A549 (cell line): ENCODE measurements at regions not wholly inside any gene's neighbourhood (a gene's known extent, or its start where the extent isn't known, plus 50 kb on each side); places are given as distances from the start of the nearest gene placed in this dataset.
A peak's percentile ranks its signal among the peaks of the same experiment; 100 is the strongest.

Experiments used
- ATAC-seq, 2 experiments: fragments of 200-7000 bp in 1 of 2; fragments of >200 bp in 1 of 2; cut with Nextera tagmentation in 1 of 2; cut with Tn5 transposase in 1 of 2; 3 replicates each; pipeline versions ENCODE4 v1.8.0 to v1.9.1; 2018 to 2020; ENCODE audit warnings: mild to moderate bottlenecking in 1 of 2, moderate library complexity in 1 of 2
- CTCF ChIA-PET: fragments of 300-600 bp; sonication (Branson Sonifier 250); formaldehyde crosslinking; extraction: SDS; loops from one replicate; lab custom pipeline; 2021; ENCODE audit warnings: antibody characterized with exemption, inconsistent platforms; lab: Yijun Ruan, JAX
- POLR2A ChIA-PET: fragments of 350-600 bp; formaldehyde crosslinking; extraction: SDS; loops from one replicate; lab custom pipeline; 2021; ENCODE audit warnings: antibody characterized with exemption, inconsistent platforms; lab: Yijun Ruan, JAX
- DNase-seq, 2 experiments: peaks; one replicate each; pipeline versions ENCODE4 v3.0.0 to v3.0.0-alpha.2; 2011 to 2016; ENCODE audit warnings: low read depth in 1 of 2, low spot score in 1 of 2
- FAIRE-seq: peaks from 2 replicates; lab custom pipeline; 2011; peaks lifted over from hg19 to GRCh38; lab: Jason Lieb, UNC
- H3K27ac ChIP-seq, 2 experiments: fragments of >200 bp; sonication (Bioruptor Twin); formaldehyde crosslinking; 3 replicates each; pipeline ENCODE4 v1.5.1; 2016 to 2017
- H3K4me1 ChIP-seq: fragments of >200 bp; sonication (Bioruptor Twin); formaldehyde crosslinking; 3 replicates; pipeline ENCODE4 v1.6.1; 2016
- H3K4me2 ChIP-seq: fragments of >200 bp; sonication (Bioruptor Twin); formaldehyde crosslinking; 3 replicates; pipeline ENCODE4 v1.6.1; 2016
- H3K4me3 ChIP-seq: fragments of >200 bp; sonication (Bioruptor Twin); formaldehyde crosslinking; 3 replicates; pipeline ENCODE4 v1.5.1; 2016
- H3K9me3 ChIP-seq: fragments of >200 bp; sonication (Bioruptor Twin); formaldehyde crosslinking; 3 replicates; pipeline ENCODE4 v1.6.1; 2016
- CBX2 ChIP-seq: fragments of 200-600 bp; sonication (generic); IDR thresholded peaks from 2 replicates; pipeline ENCODE4 v1.6.1; 2016; ENCODE audit warnings: low read depth, mild to moderate bottlenecking, borderline replicate concordance
- CBX8 ChIP-seq: fragments of 200-600 bp; sonication (generic); IDR thresholded peaks from 2 replicates; pipeline ENCODE4 v1.6.1; 2016
- ESRRA ChIP-seq: fragments of 150-350 bp; IDR thresholded peaks from 2 replicates; pipeline ENCODE4 v1.6.1; 2014; ENCODE audit warnings: mild to moderate bottlenecking, low read length, borderline replicate concordance
- FOSL2 ChIP-seq, 2 experiments: fragments of 450-650 bp in 1 of 2; fragments of >200 bp in 1 of 2; sonication (Bioruptor Twin) in 1 of 2; formaldehyde crosslinking; IDR thresholded peaks; 2 replicates each; pipeline versions ENCODE4 v1.5.0 to v1.6.1; 2016 to 2020; ENCODE audit warnings: mild to moderate bottlenecking in 1 of 2, moderate library complexity in 1 of 2
- GATA3 ChIP-seq: IDR thresholded peaks from 2 replicates; pipeline ENCODE4 v1.6.1; 2012; ENCODE audit warnings: borderline replicate concordance
- HDAC2 ChIP-seq: fragments of 200-600 bp; sonication (generic); IDR thresholded peaks from 2 replicates; pipeline ENCODE4 v1.6.1; 2016
- HOXB5 ChIP-seq: fragments of 250-450 bp; sonication (Bioruptor Pico); IDR thresholded peaks from 2 replicates; pipeline ENCODE4 v1.5.0; 2020; ENCODE audit warnings: mild to moderate bottlenecking, moderate library complexity
- JUNB ChIP-seq: fragments of >200 bp; sonication (Bioruptor Twin); formaldehyde crosslinking; IDR thresholded peaks from 2 replicates; pipeline ENCODE4 v1.6.1; 2016
- KDM1A ChIP-seq: fragments of 200-600 bp; sonication (generic); IDR thresholded peaks from 2 replicates; pipeline ENCODE4 v1.6.1; 2016; ENCODE audit warnings: low read depth, mild to moderate bottlenecking
- MAFK ChIP-seq: fragments of 450-650 bp; IDR thresholded peaks from 2 replicates; pipeline ENCODE4 v1.6.1; 2014; ENCODE audit not compliant: partially characterized antibody
- NFE2L2 ChIP-seq: fragments of 150-350 bp; conservative IDR thresholded peaks from 2 replicates; pipeline ENCODE4 v1.6.1; 2014; ENCODE audit warnings: low read length
- RAD21 ChIP-seq, 2 experiments: fragments of >200 bp in 1 of 2; sonication (Bioruptor Twin) in 1 of 2; formaldehyde crosslinking in 1 of 2; IDR thresholded peaks in 1 of 2; conservative IDR thresholded peaks in 1 of 2; 2 replicates in 1 of 2; 3 replicates in 1 of 2; pipeline ENCODE4 v1.6.1; 2012 to 2018; ENCODE audit warnings: inconsistent platforms in 1 of 2
- RNF2 ChIP-seq: fragments of 200-600 bp; sonication (generic); IDR thresholded peaks from 2 replicates; pipeline ENCODE4 v1.6.1; 2016; ENCODE audit warnings: low read depth, mild to moderate bottlenecking, antibody characterized with exemption, moderate library complexity, borderline replicate concordance
- TFCP2L1 ChIP-seq: fragments of 250-450 bp; sonication (Bioruptor Pico); IDR thresholded peaks from 2 replicates; pipeline ENCODE4 v1.5.0; 2021; ENCODE audit warnings: mild to moderate bottlenecking
- USF2 ChIP-seq: fragments of 450-650 bp; IDR thresholded peaks from 2 replicates; pipeline ENCODE4 v1.6.1; 2014; ENCODE audit warnings: antibody characterized with exemption
- ZC3H11A ChIP-seq: fragments of 450-650 bp; IDR thresholded peaks from 2 replicates; pipeline ENCODE4 v1.6.1; 2014; ENCODE audit warnings: antibody characterized with exemption, mild to moderate bottlenecking
- WGBS: methylation state at CpG from one replicate; pipeline ENCODE4 v1.1.6; 2017; ENCODE audit errors: missing lambda C conversion rate; 5-methylcytosine and 5-hydroxymethylcytosine counted together
- TF ChIP-seq, protein P1 (sequence below): fragments of >200 bp; sonication (Bioruptor Twin); formaldehyde crosslinking; IDR thresholded peaks from 3 replicates; pipeline ENCODE4 v1.6.1; 2016
- TF ChIP-seq, protein P2 (sequence below): fragments of 200-600 bp; sonication (generic); IDR thresholded peaks from 2 replicates; pipeline ENCODE4 v1.6.1; 2016; ENCODE audit warnings: antibody characterized with exemption, mild to moderate bottlenecking, moderate library complexity

- FAIRE-seq = peak; percentile 13
- TF ChIP-seq KDM1A (no peak), RAD21 (conservative IDR thresholded peaks at IDR 0.05 in 1 of 2, IDR thresholded peaks at IDR 0.05 in 1 of 2) (no peak), MAFK (peak; percentile 39), HDAC2 (no peak)
- TF ChIP-seq, protein P1, sequence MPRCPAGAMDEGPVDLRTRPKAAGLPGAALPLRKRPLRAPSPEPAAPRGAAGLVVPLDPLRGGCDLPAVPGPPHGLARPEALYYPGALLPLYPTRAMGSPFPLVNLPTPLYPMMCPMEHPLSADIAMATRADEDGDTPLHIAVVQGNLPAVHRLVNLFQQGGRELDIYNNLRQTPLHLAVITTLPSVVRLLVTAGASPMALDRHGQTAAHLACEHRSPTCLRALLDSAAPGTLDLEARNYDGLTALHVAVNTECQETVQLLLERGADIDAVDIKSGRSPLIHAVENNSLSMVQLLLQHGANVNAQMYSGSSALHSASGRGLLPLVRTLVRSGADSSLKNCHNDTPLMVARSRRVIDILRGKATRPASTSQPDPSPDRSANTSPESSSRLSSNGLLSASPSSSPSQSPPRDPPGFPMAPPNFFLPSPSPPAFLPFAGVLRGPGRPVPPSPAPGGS = no peak
- Histone ChIP-seq H3K4me1 (0 out of 3 replicates have a peak, but pooled peaks cover 3% of the 10 kb centered on the region), H3K4me2 (no peak overlapping the region), H3K9me3 (no peaks in the 10 kb centered on the region), H3K4me3 (no peak overlapping the region), H3K27ac (no peak overlapping the region)
- no peak for ATAC-seq
- POLR2A ChIA-PET = no interaction called here
- WGBS = 70% methylated on average over 9 of the region's 9 CpGs
- no peak for DNase-seq
- CTCF ChIA-PET = interaction anchor here (0.9 to 3.6 kb wide), 4 partner anchors 16 to 205 kb away, joined by 3 to 20 read pairs (median 5); no protein-coding TSS in a partner anchor
Measured at GRCh38 chr15:29945943-29946596, 123.8 kb upstream of the TJP1 start.

DNA sequence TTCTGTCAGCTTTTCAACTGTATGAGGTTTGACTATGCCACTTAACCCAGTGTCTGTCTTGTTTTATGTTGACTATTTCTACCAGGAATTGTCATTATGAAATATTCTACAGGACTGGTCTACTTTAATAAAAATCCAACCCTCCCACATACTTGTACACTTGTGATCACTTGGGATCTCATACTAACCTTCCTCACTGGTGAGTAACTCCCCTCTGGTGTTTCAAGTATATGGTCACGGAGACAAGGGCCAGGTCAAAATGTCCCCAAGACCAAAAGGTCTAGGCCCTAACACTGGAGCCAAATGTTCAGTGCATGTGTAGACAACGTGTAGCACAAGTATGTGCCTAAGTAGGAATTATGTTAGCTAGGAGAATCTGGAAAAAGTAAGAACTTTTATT is 122.7 kb upstream of the TJP1 start:
- 85% methylated on average over 2 of the region's 2 CpGs for WGBS
- TF ChIP-seq, protein P2, sequence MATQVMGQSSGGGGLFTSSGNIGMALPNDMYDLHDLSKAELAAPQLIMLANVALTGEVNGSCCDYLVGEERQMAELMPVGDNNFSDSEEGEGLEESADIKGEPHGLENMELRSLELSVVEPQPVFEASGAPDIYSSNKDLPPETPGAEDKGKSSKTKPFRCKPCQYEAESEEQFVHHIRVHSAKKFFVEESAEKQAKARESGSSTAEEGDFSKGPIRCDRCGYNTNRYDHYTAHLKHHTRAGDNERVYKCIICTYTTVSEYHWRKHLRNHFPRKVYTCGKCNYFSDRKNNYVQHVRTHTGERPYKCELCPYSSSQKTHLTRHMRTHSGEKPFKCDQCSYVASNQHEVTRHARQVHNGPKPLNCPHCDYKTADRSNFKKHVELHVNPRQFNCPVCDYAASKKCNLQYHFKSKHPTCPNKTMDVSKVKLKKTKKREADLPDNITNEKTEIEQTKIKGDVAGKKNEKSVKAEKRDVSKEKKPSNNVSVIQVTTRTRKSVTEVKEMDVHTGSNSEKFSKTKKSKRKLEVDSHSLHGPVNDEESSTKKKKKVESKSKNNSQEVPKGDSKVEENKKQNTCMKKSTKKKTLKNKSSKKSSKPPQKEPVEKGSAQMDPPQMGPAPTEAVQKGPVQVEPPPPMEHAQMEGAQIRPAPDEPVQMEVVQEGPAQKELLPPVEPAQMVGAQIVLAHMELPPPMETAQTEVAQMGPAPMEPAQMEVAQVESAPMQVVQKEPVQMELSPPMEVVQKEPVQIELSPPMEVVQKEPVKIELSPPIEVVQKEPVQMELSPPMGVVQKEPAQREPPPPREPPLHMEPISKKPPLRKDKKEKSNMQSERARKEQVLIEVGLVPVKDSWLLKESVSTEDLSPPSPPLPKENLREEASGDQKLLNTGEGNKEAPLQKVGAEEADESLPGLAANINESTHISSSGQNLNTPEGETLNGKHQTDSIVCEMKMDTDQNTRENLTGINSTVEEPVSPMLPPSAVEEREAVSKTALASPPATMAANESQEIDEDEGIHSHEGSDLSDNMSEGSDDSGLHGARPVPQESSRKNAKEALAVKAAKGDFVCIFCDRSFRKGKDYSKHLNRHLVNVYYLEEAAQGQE = no peak
- TF ChIP-seq CBX8 = no peak
- no peak for TF ChIP-seq RNF2
- TF ChIP-seq FOSL2 (IDR thresholded peaks at IDR 0.05) = no peak
- TF ChIP-seq FOSL2 (CRISPR knock-in tag; IDR thresholded peaks at IDR 0.05) = no peak
- TF ChIP-seq, all 56 proteins: peak for 0
- ChIA-PET CTCF (interaction anchor here (0.8 to 3.6 kb wide), 6 partner anchors 12 to 197 kb away, joined by 3 to 20 read pairs (median 3); no protein-coding TSS in a partner anchor), POLR2A (interaction anchor here (0.6 kb wide), 1 partner anchor 130 kb away, joined by 5 read pairs; no protein-coding TSS in a partner anchor)
- H3K9me3 ChIP-seq = no peaks in the 10 kb centered on the region
- peak; percentile 13 for FAIRE-seq
- no peak overlapping the region for H3K4me2 ChIP-seq
- 0 out of 3 replicates have a peak, but pooled peaks cover 3% of the 10 kb centered on the region for H3K4me1 ChIP-seq
- H3K27ac ChIP-seq = no peak overlapping the region
- H3K4me3 ChIP-seq = no peak overlapping the region
- ATAC-seq = no peak
- DNase-seq = no peak

DNA sequence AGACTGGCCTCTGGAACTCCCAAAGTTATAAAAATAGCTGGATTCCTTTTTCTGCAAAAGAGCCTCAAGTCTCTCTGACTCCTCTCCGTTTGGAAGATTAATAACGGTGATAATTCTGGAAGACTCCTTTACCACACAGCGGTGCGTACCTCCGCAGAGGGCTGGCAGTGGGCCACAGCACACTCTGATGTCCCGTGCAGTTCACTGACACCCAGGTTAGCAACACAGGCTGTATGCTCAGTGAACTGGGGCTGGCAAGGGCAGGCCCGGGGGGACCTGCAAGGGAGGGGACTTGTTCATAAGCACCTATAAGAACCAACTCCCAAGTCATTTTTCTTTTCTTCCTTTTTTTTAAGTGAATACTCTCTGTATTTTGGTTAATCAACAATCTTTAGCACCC is 120.3 kb upstream of the TJP1 start:
- Histone ChIP-seq H3K9me3 (no peaks in the 10 kb centered on the region), H3K4me2 (no peak overlapping the region), H3K4me1 (peaks cover 24% of the 10 kb centered on the region), H3K27ac (no peak overlapping the region), H3K4me3 (no peak overlapping the region)
- FAIRE-seq (no peak), ATAC-seq (no peak), DNase-seq (no peak)
- POLR2A ChIA-PET = interaction anchor here (0.7 kb wide), 1 partner anchor 31 kb away, joined by 3 read pairs; no protein-coding TSS in a partner anchor
- CTCF ChIA-PET = interaction anchor here (0.8 to 6.5 kb wide), 19 partner anchors 9 to 296 kb away, joined by 3 to 47 read pairs (median 4); no protein-coding TSS in a partner anchor
- no peak for TF ChIP-seq TFCP2L1
- TF ChIP-seq GATA3 = no peak
- TF ChIP-seq FOSL2 (IDR thresholded peaks at IDR 0.05) = no peak
- TF ChIP-seq FOSL2 (CRISPR knock-in tag; IDR thresholded peaks at IDR 0.05) = no peak
- no peak for TF ChIP-seq JUNB
- TF ChIP-seq ESRRA = no peak
- TF ChIP-seq HOXB5 (CRISPR knock-in tag) = no peak
- TF ChIP-seq USF2 = no peak
- no peak for TF ChIP-seq CBX2
- no peak for TF ChIP-seq NFE2L2
- TF ChIP-seq CBX8 = no peak
- no peak for TF ChIP-seq ZC3H11A
- 91% methylated on average over 7 of the region's 7 CpGs for WGBS
